ENCODE measurements at regions not wholly inside any gene's neighbourhood (a gene's known extent, or its start where the extent isn't known, plus 50 kb on each side); places are given as distances from the start of the nearest gene placed in this dataset.

GRCh38 chr1:80919426-80919825 lies 881.3 kb upstream of the ADGRL2 start:
- TF ChIP-seq CTCF (IDR thresholded peaks at IDR 0.05) (no peak), POLR2A (IDR thresholded peaks at IDR 0.05) (no peak)

All from adrenal gland (tissue), 5 donors.